GM12878 (cell line): ENCODE measurements at regions not wholly inside any gene's neighbourhood (a gene's known extent, or its start where the extent isn't known, plus 50 kb on each side); places are given as distances from the start of the nearest gene placed in this dataset.

Source experiments
- BCL3 ChIP-seq: IDR thresholded peaks from 2 replicates; pipeline ENCODE4 v1.6.1; 2011; ENCODE audit warnings: borderline replicate concordance, low read depth, mild to moderate bottlenecking, moderate library complexity, low read length; ENCODE audit not compliant: insufficient read depth, poor library complexity, severe bottlenecking
- BCLAF1 ChIP-seq: fragments of 450-650 bp; IDR thresholded peaks from 2 replicates; pipeline ENCODE4 v1.6.1; 2017; ENCODE audit warnings: antibody characterized with exemption, mild to moderate bottlenecking, moderate library complexity
- CTCF ChIP-seq, 3 experiments: IDR thresholded peaks in 2 of 3; conservative IDR thresholded peaks in 1 of 3; 2 replicates each; pipeline ENCODE4 v1.5.1; 2011; ENCODE audit warnings: low read depth in 3 of 3, low read length in 3 of 3, mild to moderate bottlenecking in 3 of 3, control low read depth in 2 of 3, moderate library complexity in 2 of 3, inconsistent platforms in 1 of 3, mixed read lengths in 1 of 3; ENCODE audit not compliant: control insufficient read depth in 2 of 3, insufficient read depth in 1 of 3; ENCODE audit errors: extremely low read depth in 1 of 3
- MYC ChIP-seq: IDR thresholded peaks from 2 replicates; pipeline ENCODE4 v1.6.1; 2011; ENCODE audit warnings: mild to moderate bottlenecking, low read length, moderate library complexity, inconsistent platforms; ENCODE audit not compliant: insufficient read depth, insufficient replicate concordance, insufficient read length, severe bottlenecking
- RAD21 ChIP-seq: IDR thresholded peaks from 2 replicates; pipeline ENCODE4 v1.6.1; 2011; ENCODE audit warnings: mild to moderate bottlenecking, low read depth, low read length, moderate library complexity; ENCODE audit not compliant: insufficient read depth
- RB1 ChIP-seq: fragments of 450-650 bp; formaldehyde crosslinking; IDR thresholded peaks from 2 replicates; pipeline ENCODE4 v1.6.1; 2017; ENCODE audit warnings: mild to moderate bottlenecking, borderline replicate concordance
- TCF7 ChIP-seq: IDR thresholded peaks from 2 replicates; pipeline ENCODE4 v1.6.1; 2014; ENCODE audit warnings: antibody characterized with exemption, borderline replicate concordance
- TF ChIP-seq, protein P1 (sequence below): IDR thresholded peaks from 2 replicates; pipeline ENCODE4 v1.6.1; 2012; ENCODE audit warnings: low read depth, low read length, improper control_type of control experiment

GRCh38 chr3:107153981-107154380 lies 223.3 kb upstream of the CCDC54 start:
- TF ChIP-seq, protein P1, sequence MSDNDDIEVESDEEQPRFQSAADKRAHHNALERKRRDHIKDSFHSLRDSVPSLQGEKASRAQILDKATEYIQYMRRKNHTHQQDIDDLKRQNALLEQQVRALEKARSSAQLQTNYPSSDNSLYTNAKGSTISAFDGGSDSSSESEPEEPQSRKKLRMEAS, result no peak
- no peak for TF ChIP-seq CTCF (IDR thresholded peaks at IDR 0.05 in 2 of 3, conservative IDR thresholded peaks at IDR 0.05 in 1 of 3; ENCODE audit: control insufficient read depth in 2 of 3, extremely low read depth in 1 of 3, insufficient read depth in 1 of 3, low read depth in 3 of 3, low read length in 3 of 3)
- no peak for TF ChIP-seq BCLAF1
- no peak for TF ChIP-seq MYC
- no peak for TF ChIP-seq RAD21
- no peak for TF ChIP-seq BCL3
- TF ChIP-seq RB1, result no peak
- no peak for TF ChIP-seq TCF7
